Calu3 (cell line): ENCODE measurements at regions not wholly inside any gene's neighbourhood (a gene's known extent, or its start where the extent isn't known, plus 50 kb on each side); places are given as distances from the start of the nearest gene placed in this dataset.

Source experiments
- BruUV-seq: library from RNA; stranded (reverse); fragments of 400-500 nt; replicated peaks from 2 replicates; lab custom pipeline; 2021; lab: Mats Ljungman, UMichigan
- CTCF ChIA-PET: fragments of 300-600 bp; sonication (Branson Sonifier 250); formaldehyde crosslinking; loops from one replicate; lab custom pipeline; 2022; ENCODE audit warnings: antibody characterized with exemption; lab: Charles Lee
- DNase-seq: peaks from one replicate; pipeline ENCODE4 v3.0.0; 2022
- H3K27ac Mint-ChIP-seq: one replicate; pipeline ENCODE4 v1.8.0; 2022; ENCODE audit warnings: mixed read lengths; ENCODE audit not compliant: unreplicated experiment
- H3K27me3 Mint-ChIP-seq: one replicate; pipeline ENCODE4 v1.8.0; 2022; ENCODE audit warnings: mixed read lengths; ENCODE audit not compliant: unreplicated experiment
- H3K36me3 Mint-ChIP-seq: one replicate; pipeline ENCODE4 v1.8.0; 2022; ENCODE audit warnings: mild to moderate bottlenecking, moderate library complexity, mixed read lengths; ENCODE audit not compliant: insufficient read depth, unreplicated experiment
- H3K4me1 Mint-ChIP-seq: one replicate; pipeline ENCODE4 v1.8.0; 2022; ENCODE audit warnings: mild to moderate bottlenecking, low read depth, mixed read lengths; ENCODE audit not compliant: unreplicated experiment
- H3K4me3 Mint-ChIP-seq: one replicate; pipeline ENCODE4 v1.8.0; 2022; ENCODE audit warnings: mild to moderate bottlenecking, low read depth, moderate library complexity, mixed read lengths; ENCODE audit not compliant: unreplicated experiment
- H3K9me3 Mint-ChIP-seq: one replicate; pipeline ENCODE4 v1.8.0; 2022; ENCODE audit warnings: low read depth, mixed read lengths; ENCODE audit not compliant: unreplicated experiment
- CTCF ChIP-seq: fragments of 200-600 bp; IDR thresholded peaks from one replicate; pipeline ENCODE4 v1.8.0; 2022; ENCODE audit warnings: antibody characterized with exemption; ENCODE audit not compliant: unreplicated experiment
- intact Hi-C: fragments of 100-400 bp; cut with micrococcal nuclease; formaldehyde crosslinking; loops from one replicate; pipeline ENCODE4 v1.10.0; 2022; ENCODE audit not compliant: unreplicated experiment

DNA sequence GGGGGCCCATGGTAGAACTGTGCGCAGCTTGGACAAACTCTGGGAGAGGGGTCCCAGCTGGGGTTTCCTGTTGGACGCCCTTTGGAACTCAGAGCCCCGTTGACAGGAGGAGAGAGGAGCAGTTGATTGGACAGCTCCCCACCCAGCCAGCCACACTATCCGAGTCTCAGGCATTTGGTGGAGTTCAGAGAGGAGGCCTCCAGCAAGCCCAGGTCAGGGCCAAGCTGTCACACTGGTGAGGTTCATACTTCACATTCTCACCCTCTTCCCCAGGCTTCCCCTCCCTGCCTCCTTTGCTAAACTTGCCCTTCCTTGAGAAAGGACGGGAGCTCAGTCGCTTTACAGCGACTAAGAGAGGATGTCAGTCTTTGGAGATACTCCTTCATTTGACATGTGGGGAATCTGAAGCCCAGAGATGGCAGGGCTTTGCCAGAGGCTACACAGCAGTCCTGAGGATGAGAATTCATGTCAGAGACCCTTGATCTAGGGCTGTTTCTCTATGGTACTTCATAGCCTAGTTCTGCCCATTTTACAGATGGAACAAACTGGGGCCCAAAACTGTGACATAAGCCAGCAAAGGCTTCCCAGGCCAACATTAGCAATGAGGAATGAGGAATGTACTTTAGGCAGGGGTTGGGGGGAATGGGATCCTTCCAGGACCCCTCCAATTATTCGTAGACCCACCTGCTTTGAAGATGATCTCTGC lies 142.2 kb downstream of the SMAD6 start:
- H3K27ac Mint-ChIP-seq: no peak overlapping the region
- CTCF ChIA-PET: interaction anchor here (1.2 kb wide), 1 partner anchor 143 kb away, joined by 3 read pairs; no protein-coding TSS in a partner anchor
- no peak overlapping the region for H3K4me3 Mint-ChIP-seq

GRCh38 chr15:66844747-66845145 lies 142.7 kb downstream of the SMAD6 start:
- DNase-seq: no peak
- peaks cover 28% of the 10 kb centered on the region for H3K4me1 Mint-ChIP-seq
- H3K27ac Mint-ChIP-seq: no peak overlapping the region
- no TSS peak for BruUV-seq
- H3K9me3 Mint-ChIP-seq: no peaks in the 10 kb centered on the region
- intact Hi-C loops: loop anchor here (5.0 kb wide), 1 partner anchor 42 kb away; no protein-coding TSS in a partner anchor
- H3K36me3 Mint-ChIP-seq: peaks cover 16% of the 10 kb centered on the region
- CTCF ChIA-PET: interaction anchor here (0.6 to 1.2 kb wide), 5 partner anchors 19 to 466 kb away, joined by 3 to 8 read pairs (median 3); no protein-coding TSS in a partner anchor
- H3K4me3 Mint-ChIP-seq: no peak overlapping the region
- TF ChIP-seq CTCF: no peak
- H3K27me3 Mint-ChIP-seq: no peaks in the 10 kb centered on the region

More for the DNA sequence above, 142.2 kb downstream of the SMAD6 start:
- no peaks in the 10 kb centered on the region for H3K27me3 Mint-ChIP-seq
- no peak for TF ChIP-seq CTCF
- no peak for DNase-seq
- peaks cover 28% of the 10 kb centered on the region for H3K4me1 Mint-ChIP-seq
- H3K9me3 Mint-ChIP-seq: no peaks in the 10 kb centered on the region
- H3K36me3 Mint-ChIP-seq: peaks cover 16% of the 10 kb centered on the region
- intact Hi-C loops: no loop called here
- BruUV-seq: no TSS peak

- H3K4me3 Mint-ChIP-seq: no peak overlapping the region
- H3K4me1 Mint-ChIP-seq: peaks cover 28% of the 10 kb centered on the region
- H3K36me3 Mint-ChIP-seq: peaks cover 16% of the 10 kb centered on the region
- no TSS peak for BruUV-seq
- no peaks in the 10 kb centered on the region for H3K27me3 Mint-ChIP-seq
- CTCF ChIA-PET: interaction anchor here (0.6 to 1.1 kb wide), 5 partner anchors 20 to 465 kb away, joined by 3 to 8 read pairs (median 4); no protein-coding TSS in a partner anchor
- DNase-seq: no peak
- H3K27ac Mint-ChIP-seq: no peak overlapping the region
- TF ChIP-seq CTCF: no peak
- intact Hi-C loops: loop anchor here (5.0 kb wide), 1 partner anchor 43 kb away; no protein-coding TSS in a partner anchor
- H3K9me3 Mint-ChIP-seq: no peaks in the 10 kb centered on the region
Observed at GRCh38 chr15:66845266-66845785, 143.3 kb downstream of the SMAD6 start.

DNA sequence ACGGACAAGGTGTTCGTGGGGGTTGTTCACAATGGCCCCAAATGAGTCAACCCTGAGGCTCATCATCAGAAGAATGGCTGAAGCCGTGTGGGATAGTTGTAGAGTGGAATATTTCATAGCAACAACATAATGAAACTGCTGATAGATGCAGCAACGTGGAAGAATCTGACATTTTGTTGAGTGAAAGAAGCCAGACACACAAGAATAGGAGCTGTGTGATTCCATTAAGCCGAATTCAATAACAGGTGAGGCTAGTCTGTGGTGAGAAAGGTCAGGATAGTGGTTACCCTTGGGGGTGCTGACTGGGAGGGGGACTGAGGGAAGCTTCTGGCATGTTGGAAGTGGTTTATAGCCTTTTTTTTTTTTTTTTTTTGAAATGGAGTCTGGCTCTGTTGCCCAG lies 144.0 kb downstream of the SMAD6 start:
- BruUV-seq: no TSS peak
- intact Hi-C loops: loop anchor here (5.0 kb wide), 1 partner anchor 44 kb away; no protein-coding TSS in a partner anchor
- H3K4me3 Mint-ChIP-seq: no peak overlapping the region
- H3K36me3 Mint-ChIP-seq: peaks cover 16% of the 10 kb centered on the region
- no peak for DNase-seq
- H3K27me3 Mint-ChIP-seq: no peaks in the 10 kb centered on the region
- CTCF ChIA-PET: interaction anchor here (0.6 to 1.1 kb wide), 4 partner anchors 10 to 412 kb away, joined by 3 to 5 read pairs (median 4); no protein-coding TSS in a partner anchor
- H3K9me3 Mint-ChIP-seq: no peaks in the 10 kb centered on the region
- no peak overlapping the region for H3K27ac Mint-ChIP-seq
- peaks cover 30% of the 10 kb centered on the region for H3K4me1 Mint-ChIP-seq
- no peak for TF ChIP-seq CTCF
